H1 (cell line): ENCODE measurements at regions not wholly inside any gene's neighbourhood (a gene's known extent, or its start where the extent isn't known, plus 50 kb on each side); places are given as distances from the start of the nearest gene placed in this dataset.

ENCODE experiments used
- CTCF ChIA-PET: fragments of 300-600 bp; sonication (Branson Sonifier 250); formaldehyde crosslinking; loops from one replicate; lab custom pipeline; 2021; ENCODE audit not compliant: partially characterized antibody; lab: Charles Lee
- POLR2A ChIA-PET: fragments of 300-600 bp; sonication (Branson Sonifier 250); formaldehyde crosslinking; loops from one replicate; lab custom pipeline; 2021; ENCODE audit warnings: inconsistent platforms; ENCODE audit not compliant: partially characterized antibody; lab: Charles Lee
- DNase-seq, 2 experiments: peaks; one replicate each; pipeline versions ENCODE4 v3.0.0 to v3.0.0-alpha.2; 2010 to 2022; ENCODE audit warnings: low spot score in 2 of 2, low read depth in 1 of 2, mixed read lengths in 1 of 2
- FAIRE-seq: peaks from 2 replicates; lab custom pipeline; 2011; peaks lifted over from hg19 to GRCh38; lab: Jason Lieb, UNC
- H2AFZ ChIP-seq: 2 replicates; pipeline ENCODE4 v1.8.1; 2012; ENCODE audit warnings: low read length, inconsistent platforms
- H2AK5ac ChIP-seq: 2 replicates; pipeline ENCODE4 v1.6.1; 2013; ENCODE audit warnings: low read depth, low read length
- H2BK120ac ChIP-seq: replicated peaks from 2 replicates; pipeline ENCODE3; 2013; ENCODE audit warnings: low read depth, low read length, inconsistent platforms
- H2BK12ac ChIP-seq: 2 replicates; pipeline ENCODE4 v1.6.1; 2013; ENCODE audit warnings: low read depth, low read length
- H2BK15ac ChIP-seq: 2 replicates; pipeline ENCODE4 v1.6.1; 2013; ENCODE audit warnings: low read length
- H2BK20ac ChIP-seq: 2 replicates; pipeline ENCODE4 v1.6.1; 2013; ENCODE audit warnings: low read length
- H2BK5ac ChIP-seq: 2 replicates; pipeline ENCODE4 v1.6.1; 2013; ENCODE audit warnings: low read depth, low read length
- H3K14ac ChIP-seq: 2 replicates; pipeline ENCODE4 v1.6.1; 2013; ENCODE audit warnings: inconsistent platforms; ENCODE audit not compliant: insufficient read length
- H3K18ac ChIP-seq: 2 replicates; pipeline ENCODE4 v1.6.1; 2013; ENCODE audit warnings: low read length; ENCODE audit errors: extremely low read depth
- H3K23ac ChIP-seq: 2 replicates; pipeline ENCODE4 v1.6.1; 2013; ENCODE audit warnings: inconsistent platforms; ENCODE audit not compliant: insufficient read length
- H3K23me2 ChIP-seq: 2 replicates; pipeline ENCODE4 v1.6.1; 2013; ENCODE audit warnings: low read depth, low read length
- H3K27ac ChIP-seq: 2 replicates; pipeline ENCODE4 v1.6.1; 2011; ENCODE audit warnings: low read depth, low read length, inconsistent platforms
- H3K27me3 ChIP-seq, 4 experiments: replicated peaks in 1 of 4; 1 replicate in 1 of 4; 2 replicates in 3 of 4; pipeline versions ENCODE4 v1.6.1 to v1.8.1; 2011 to 2013; ENCODE audit warnings: low read length in 3 of 4, mild to moderate bottlenecking in 3 of 4, inconsistent platforms in 2 of 4, mixed read lengths in 2 of 4, moderate library complexity in 1 of 4; ENCODE audit not compliant: control insufficient read depth in 3 of 4, insufficient read depth in 3 of 4; ENCODE audit errors: extremely low read depth in 1 of 4
- H3K36me3 ChIP-seq, 4 experiments: 2 replicates each; pipeline versions ENCODE4 v1.6.1 to v1.8.1; 2011 to 2013; ENCODE audit warnings: mild to moderate bottlenecking in 4 of 4, low read length in 3 of 4, moderate library complexity in 2 of 4, control low read depth in 1 of 4, inconsistent platforms in 1 of 4; ENCODE audit not compliant: insufficient read depth in 4 of 4, control insufficient read depth in 2 of 4
- H3K4ac ChIP-seq: replicated peaks from 2 replicates; pipeline ENCODE3; 2013; ENCODE audit warnings: low read length, low read depth, mixed read lengths, inconsistent platforms; ENCODE audit not compliant: insufficient read length
- H3K4me1 ChIP-seq, 4 experiments: replicated peaks in 1 of 4; 1 replicate in 1 of 4; 2 replicates in 3 of 4; pipeline versions ENCODE4 v1.6.1 to v1.8.1; 2011 to 2013; ENCODE audit warnings: low read length in 3 of 4, inconsistent platforms in 2 of 4, mixed read lengths in 1 of 4; ENCODE audit not compliant: insufficient read depth in 4 of 4, control insufficient read depth in 3 of 4
- H3K4me2 ChIP-seq, 2 experiments: 2 replicates each; pipeline versions ENCODE4 v1.6.1 to v1.8.1; 2011 to 2013; ENCODE audit warnings: low read depth in 2 of 2, low read length in 2 of 2, control low read depth in 1 of 2, inconsistent platforms in 1 of 2, mild to moderate bottlenecking in 1 of 2; ENCODE audit not compliant: insufficient read depth in 1 of 2
- H3K4me3 ChIP-seq, 4 experiments: fragments of 200-600, 300-600 bp in 1 of 4; sonication (generic), shearing (Covaris generic), sonication (Bioruptor Twin) in 1 of 4; 2 replicates each; pipeline versions ENCODE4 v1.5.1 to v1.8.1; 2011 to 2016; ENCODE audit warnings: low read length in 4 of 4, low read depth in 3 of 4, control low read depth in 2 of 4, inconsistent platforms in 2 of 4, mild to moderate bottlenecking in 2 of 4, mixed read lengths in 1 of 4, moderate library complexity in 1 of 4; ENCODE audit not compliant: insufficient read depth in 2 of 4; ENCODE audit errors: extremely low read depth in 1 of 4
- H3K56ac ChIP-seq: replicated peaks from 2 replicates; pipeline ENCODE3; 2013; ENCODE audit warnings: low read depth, mild to moderate bottlenecking, mixed read lengths, low read length, inconsistent platforms; ENCODE audit not compliant: insufficient read length
- H3K79me1 ChIP-seq: 2 replicates; pipeline ENCODE4 v1.6.1; 2013; ENCODE audit warnings: low read depth, low read length, control low read depth
- H3K79me2 ChIP-seq, 2 experiments: 2 replicates each; pipeline versions ENCODE4 v1.6.1 to v1.8.1; 2012 to 2013; ENCODE audit warnings: low read length in 2 of 2, mild to moderate bottlenecking in 2 of 2, inconsistent platforms in 1 of 2; ENCODE audit not compliant: insufficient read depth in 2 of 2, control insufficient read depth in 1 of 2
- H3K9ac ChIP-seq, 4 experiments: replicated peaks in 1 of 4; 1 replicate in 1 of 4; 2 replicates in 3 of 4; pipeline versions ENCODE4 v1.6.1 to v1.8.1; 2011 to 2013; ENCODE audit warnings: low read depth in 3 of 4, low read length in 3 of 4, control low read depth in 2 of 4, mild to moderate bottlenecking in 2 of 4, moderate library complexity in 2 of 4, inconsistent platforms in 1 of 4; ENCODE audit errors: extremely low read depth in 1 of 4
- H3K9me3 ChIP-seq, 2 experiments: 2 replicates each; pipeline versions ENCODE4 v1.6.1 to v1.8.1; 2012 to 2013; ENCODE audit warnings: mild to moderate bottlenecking in 2 of 2, moderate library complexity in 2 of 2, control low read depth in 1 of 2, inconsistent platforms in 1 of 2, low read depth in 1 of 2, low read length in 1 of 2, mixed read lengths in 1 of 2; ENCODE audit not compliant: insufficient read depth in 2 of 2
- H4K20me1 ChIP-seq, 2 experiments: replicated peaks in 1 of 2; 2 replicates each; pipeline versions ENCODE3 to v1.8.1; 2011 to 2013; ENCODE audit warnings: inconsistent platforms in 2 of 2, low read length in 2 of 2, mild to moderate bottlenecking in 1 of 2; ENCODE audit not compliant: insufficient read depth in 2 of 2, control insufficient read depth in 1 of 2
- H4K5ac ChIP-seq: 2 replicates; pipeline ENCODE4 v1.6.1; 2013; ENCODE audit warnings: low read length, low read depth, mixed read lengths, inconsistent platforms; ENCODE audit not compliant: insufficient read length
- H4K8ac ChIP-seq: 2 replicates; pipeline ENCODE4 v1.8.0; 2013; ENCODE audit warnings: mild to moderate bottlenecking, moderate library complexity, low read length, inconsistent platforms; ENCODE audit not compliant: insufficient read depth; ENCODE audit errors: extremely low read depth
- H4K91ac ChIP-seq: replicated peaks from 2 replicates; pipeline ENCODE3; 2013; ENCODE audit warnings: low read length, mixed read lengths, inconsistent platforms; ENCODE audit not compliant: insufficient read length
- BACH1 ChIP-seq: IDR thresholded peaks from 2 replicates; pipeline ENCODE4 v1.6.1; 2012; ENCODE audit warnings: low read length, improper control_type of control experiment
- CEBPB ChIP-seq: IDR thresholded peaks from 2 replicates; pipeline ENCODE4 v1.6.1; 2012; ENCODE audit warnings: low read depth, low read length
- CHD1 ChIP-seq: IDR thresholded peaks from 2 replicates; pipeline ENCODE4 v1.6.1; 2012; ENCODE audit warnings: low read depth, low read length, improper control_type of control experiment
- EGR1 ChIP-seq: IDR thresholded peaks from 2 replicates; pipeline ENCODE4 v1.6.1; 2011; ENCODE audit warnings: low read depth, low read length, borderline replicate concordance
- GABPA ChIP-seq: IDR thresholded peaks from 2 replicates; pipeline ENCODE4 v1.6.1; 2011; ENCODE audit warnings: mild to moderate bottlenecking, low read length, moderate library complexity, borderline replicate concordance; ENCODE audit not compliant: insufficient read depth
- HDAC2 ChIP-seq, 2 experiments: fragments of 300-600 bp in 1 of 2; sonication (generic) in 1 of 2; IDR thresholded peaks; 2 replicates each; pipeline ENCODE4 v1.6.1; 2011 to 2012; ENCODE audit warnings: low read depth in 2 of 2, low read length in 2 of 2, mild to moderate bottlenecking in 2 of 2, moderate library complexity in 2 of 2, borderline replicate concordance in 1 of 2, inconsistent platforms in 1 of 2
- NRF1 ChIP-seq: IDR thresholded peaks from 2 replicates; pipeline ENCODE4 v1.6.1; 2011; ENCODE audit warnings: mild to moderate bottlenecking, low read depth, low read length, improper control_type of control experiment
- PHF8 ChIP-seq: fragments of 200-600 bp; sonication (generic); conservative IDR thresholded peaks from 2 replicates; pipeline ENCODE4 v1.7.1; 2012; ENCODE audit warnings: low read depth, mild to moderate bottlenecking, inconsistent platforms, low read length, moderate library complexity
- RXRA ChIP-seq: IDR thresholded peaks from 2 replicates; pipeline ENCODE4 v1.6.1; 2011; ENCODE audit warnings: low read depth, mild to moderate bottlenecking, low read length, moderate library complexity; ENCODE audit not compliant: insufficient read depth
- SIN3A ChIP-seq, 2 experiments: IDR thresholded peaks in 1 of 2; conservative IDR thresholded peaks in 1 of 2; 2 replicates each; pipeline ENCODE4 v1.6.1; 2011 to 2012; ENCODE audit warnings: low read length in 2 of 2, improper control_type of control experiment in 1 of 2, low read depth in 1 of 2, mild to moderate bottlenecking in 1 of 2
- SIRT6 ChIP-seq: IDR thresholded peaks from one replicate; pipeline ENCODE4 v1.7.1; 2012; ENCODE audit warnings: low read length, inconsistent platforms
- YY1 ChIP-seq: IDR thresholded peaks from 2 replicates; pipeline ENCODE4 v1.6.1; 2011; ENCODE audit warnings: low read depth, mild to moderate bottlenecking, low read length
- WGBS, 2 experiments: shearing (Covaris generic) in 1 of 2; methylation state at CpG; one replicate each; pipeline versions ENCODE4 v1.1.6 to v1.1.7; 2013 to 2015; ENCODE audit warnings: low lambda C conversion rate in 2 of 2, mixed read lengths in 2 of 2, inconsistent platforms in 1 of 2, low coverage in 1 of 2, missing lambda C conversion rate in 1 of 2; ENCODE audit not compliant: insufficient replicate concordance in 2 of 2, insufficient coverage in 1 of 2, insufficient read length in 1 of 2; ENCODE audit errors: extremely low coverage in 1 of 2, missing lambda C conversion rate in 1 of 2; 5-methylcytosine and 5-hydroxymethylcytosine counted together
- TF ChIP-seq, protein P1 (sequence below): IDR thresholded peaks from 2 replicates; pipeline ENCODE4 v1.6.1; 2012; ENCODE audit warnings: inconsistent platforms

GRCh38 chr6:5850848-5851255 is 155.9 kb downstream of the NRN1 start:
- no peak overlapping the region for H3K27ac ChIP-seq
- no peak overlapping the region for H3K23ac ChIP-seq
- H2BK120ac ChIP-seq = no peak overlapping the region
- FAIRE-seq (peak; percentile 100), DNase-seq (peak in 1 of 2 experiments; percentile 62)
- H2BK5ac ChIP-seq = no peak overlapping the region
- no peak overlapping the region for H4K5ac ChIP-seq
- POLR2A ChIA-PET = interaction anchor here (0.6 to 1.6 kb wide), 9 partner anchors 10 to 696 kb away, joined by 3 to 5 read pairs (median 3); no protein-coding TSS in a partner anchor
- H3K4me1 ChIP-seq = peaks cover 1 to 20% (median 10%) of the 10 kb centered on the region in 4 experiments; a peak in 6 of 7 replicates
- no peaks in the 10 kb centered on the region for H3K79me1 ChIP-seq
- H4K8ac ChIP-seq = no peak overlapping the region
- peaks cover 38 to 74% (median 61%) of the 10 kb centered on the region in 4 experiments for H3K27me3 ChIP-seq
- no peak overlapping the region for H2BK15ac ChIP-seq
- H2AK5ac ChIP-seq = no peak overlapping the region
- no peak overlapping the region for H4K91ac ChIP-seq
- H2BK12ac ChIP-seq = no peak overlapping the region
- H2BK20ac ChIP-seq = no peak overlapping the region
- H3K9ac ChIP-seq = peak overlapping the region in 2 of 4 experiments; percentile 40 to 55; a peak in 3 of 7 replicates
- H2AFZ ChIP-seq = no peak overlapping the region
- no peaks in the 10 kb centered on the region for H3K36me3 ChIP-seq
- H4K20me1 ChIP-seq = peaks cover 0 to 6% of the 10 kb centered on the region in 2 experiments
- 0 out of 4 replicates have a peak, but pooled peaks cover 0 to 3% of the 10 kb centered on the region in 2 experiments for H3K9me3 ChIP-seq
- no peak overlapping the region for H3K56ac ChIP-seq
- H3K18ac ChIP-seq = no peak overlapping the region
- CTCF ChIA-PET = interaction anchor here (0.6 to 1.2 kb wide), 2 partner anchors 14 to 30 kb away, joined by 3 to 5 read pairs; no protein-coding TSS in a partner anchor
- WGBS, 2 experiments = 1% methylated on average over 16 of the region's 16 CpGs; no CpG with 5 or more reads in 1 of the 2 experiments
- H3K4me2 ChIP-seq = peak overlapping the region; percentile 61 to 80
- no peak overlapping the region for H3K14ac ChIP-seq
- peak overlapping the region; percentile 41 to 59 (median 52) for H3K4me3 ChIP-seq
- H3K23me2 ChIP-seq = peaks cover 4% of the 10 kb centered on the region; the same call in 1 of the 2 replicates
- H3K79me2 ChIP-seq = no peaks in the 10 kb centered on the region
- H3K4ac ChIP-seq = no peak overlapping the region
- TF ChIP-seq HDAC2 (IDR thresholded peaks at IDR 0.05; ENCODE audit: borderline replicate concordance in 1 of 2, low read depth in 2 of 2, low read length in 2 of 2) = peak in 1 of 2 experiments; percentile 55; a peak in 1 of 4 replicates
- no peak for TF ChIP-seq YY1
- no peak for TF ChIP-seq PHF8
- no peak for TF ChIP-seq SIRT6
- TF ChIP-seq NRF1 = no peak
- TF ChIP-seq SIN3A (conservative IDR thresholded peaks at IDR 0.05 in 1 of 2, IDR thresholded peaks at IDR 0.05 in 1 of 2; ENCODE audit: low read depth in 1 of 2, low read length in 2 of 2) = no peak
- TF ChIP-seq CHD1 = no peak
- TF ChIP-seq RXRA = no peak
- no peak for TF ChIP-seq GABPA
- no peak for TF ChIP-seq CEBPB
- TF ChIP-seq BACH1 = no peak
- no peak for TF ChIP-seq EGR1
- TF ChIP-seq, protein P1, sequence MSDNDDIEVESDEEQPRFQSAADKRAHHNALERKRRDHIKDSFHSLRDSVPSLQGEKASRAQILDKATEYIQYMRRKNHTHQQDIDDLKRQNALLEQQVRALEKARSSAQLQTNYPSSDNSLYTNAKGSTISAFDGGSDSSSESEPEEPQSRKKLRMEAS = no peak
